ENCODE measurements at regions not wholly inside any gene's neighbourhood (a gene's known extent, or its start where the extent isn't known, plus 50 kb on each side); places are given as distances from the start of the nearest gene placed in this dataset.

- no peak for DNase-seq
- ChIA-PET POLR2A (no interaction called here), CTCF (interaction anchor here (1.0 to 1.3 kb wide), 3 partner anchors 56 to 237 kb away, joined by 3 read pairs; no protein-coding TSS in a partner anchor)
- no peak overlapping the region for H2AFZ ChIP-seq (ENCODE audit: low read depth)
- no peaks in the 10 kb centered on the region for H3F3A ChIP-seq (replicated peaks; ENCODE audit: insufficient read depth)
- peaks cover 0 to 25% of the 10 kb centered on the region in 2 experiments; a peak in 1 of 4 replicates for H3K4me1 ChIP-seq (ENCODE audit: control insufficient read depth in 1 of 2, insufficient read depth in 2 of 2, low read depth in 1 of 2, low read length in 1 of 2)
- H3K9me2 ChIP-seq, result no peaks in the 10 kb centered on the region
- TF ChIP-seq ZBTB33 (IDR thresholded peaks at IDR 0.05; ENCODE audit: borderline replicate concordance, low read depth), result no peak
- TF ChIP-seq IRF3 (IDR thresholded peaks at IDR 0.05; ENCODE audit: low read depth, low read length), result no peak
- TF ChIP-seq GATA2 (CRISPR knock-in tag; IDR thresholded peaks at IDR 0.05), result no peak
- no peak for TF ChIP-seq FOXM1 (IDR thresholded peaks at IDR 0.05; ENCODE audit: low read depth)
- TF ChIP-seq RAD21 (IDR thresholded peaks at IDR 0.05; ENCODE audit: low read length), result no peak
- TF ChIP-seq FOSL2 (IDR thresholded peaks at IDR 0.05; ENCODE audit: borderline replicate concordance, low read depth), result no peak
- TF ChIP-seq SMC3 (IDR thresholded peaks at IDR 0.05; ENCODE audit: low read depth, low read length), result no peak
- no peak for TF ChIP-seq CHD2 (IDR thresholded peaks at IDR 0.05; ENCODE audit: low read length, partially characterized antibody)
- 78% methylated on average over 3 of the region's 4 CpGs for WGBS (ENCODE audit: low lambda C conversion rate)
- no peaks in the 10 kb centered on the region for H3K79me2 ChIP-seq (ENCODE audit: insufficient read depth)
- H3K4me3 ChIP-seq (ENCODE audit: low read depth in 2 of 2, low read length in 1 of 2), result no peak overlapping the region
- H3K9me3 ChIP-seq, result no peaks in the 10 kb centered on the region
- no peak overlapping the region for H3K27ac ChIP-seq (ENCODE audit: low read depth in 2 of 2, low read length in 1 of 2)
- H3K4me2 ChIP-seq, result no peak overlapping the region
- no peaks in the 10 kb centered on the region for H4K20me1 ChIP-seq (ENCODE audit: insufficient read depth)
- no peaks in the 10 kb centered on the region for H3K27me3 ChIP-seq (ENCODE audit: insufficient read depth)
- H3K36me3 ChIP-seq (replicated peaks in 1 of 2; ENCODE audit: control insufficient read depth in 1 of 2, insufficient read depth in 2 of 2, low read length in 1 of 2), result no peaks in the 10 kb centered on the region
- H3K9ac ChIP-seq, result no peak overlapping the region
These were observed 250.7 kb downstream of the RPS24 start for GRCh38 chr10:78284381-78284780.

- Histone ChIP-seq H3K4me2 (no peak overlapping the region), H3K9me2 (no peaks in the 10 kb centered on the region), H4K20me1 (ENCODE audit: insufficient read depth) (no peaks in the 10 kb centered on the region), H3K9ac (no peak overlapping the region), H3K79me2 (ENCODE audit: insufficient read depth) (no peaks in the 10 kb centered on the region), H3K27ac (ENCODE audit: low read depth in 2 of 2, low read length in 1 of 2) (no peak overlapping the region), H3K4me1 (ENCODE audit: control insufficient read depth in 1 of 2, insufficient read depth in 2 of 2, low read depth in 1 of 2, low read length in 1 of 2) (peaks cover 0 to 31% of the 10 kb centered on the region in 2 experiments; a peak in 1 of 4 replicates), H3F3A (replicated peaks; ENCODE audit: insufficient read depth) (no peaks in the 10 kb centered on the region), H3K9me3 (no peaks in the 10 kb centered on the region), H3K36me3 (replicated peaks in 1 of 2; ENCODE audit: control insufficient read depth in 1 of 2, insufficient read depth in 2 of 2, low read length in 1 of 2) (no peaks in the 10 kb centered on the region), H2AFZ (ENCODE audit: low read depth) (no peak overlapping the region), H3K4me3 (ENCODE audit: low read depth in 2 of 2, low read length in 1 of 2) (no peak overlapping the region), H3K27me3 (ENCODE audit: insufficient read depth) (no peaks in the 10 kb centered on the region)
- 63% methylated on average over 5 of the region's 5 CpGs for WGBS (ENCODE audit: low lambda C conversion rate)
- ChIA-PET POLR2A (no interaction called here), CTCF (interaction anchor here (1.3 kb wide), 1 partner anchor 238 kb away, joined by 3 read pairs; no protein-coding TSS in a partner anchor)
- no peak for TF ChIP-seq NFIC (IDR thresholded peaks at IDR 0.05; ENCODE audit: borderline replicate concordance)
- TF ChIP-seq RXRA (IDR thresholded peaks at IDR 0.05; ENCODE audit: borderline replicate concordance, low read depth), result no peak
- TF ChIP-seq TCF12 (IDR thresholded peaks at IDR 0.05), result no peak
- no peak for DNase-seq
These were observed 251.6 kb downstream of the RPS24 start for GRCh38 chr10:78285226-78285625.
